Lower leg skin (tissue), 3 donors: ENCODE measurements at regions not wholly inside any gene's neighbourhood (a gene's known extent, or its start where the extent isn't known, plus 50 kb on each side); places are given as distances from the start of the nearest gene placed in this dataset.

ENCODE experiments used
- CTCF ChIP-seq, 3 donors: fragments of 450-650 bp; IDR thresholded peaks; one replicate each; pipeline ENCODE4 v1.5.1; 2016; ENCODE audit warnings: antibody characterized with exemption in 3 of 3, mild to moderate bottlenecking in 3 of 3, moderate library complexity in 2 of 3
- POLR2A ChIP-seq, 2 donors: fragments of 450-650 bp; IDR thresholded peaks; one replicate each; pipeline ENCODE4 v1.6.1; 2016 to 2017; ENCODE audit warnings: antibody characterized with exemption in 2 of 2, mild to moderate bottlenecking in 1 of 2, moderate library complexity in 1 of 2

- no peak for TF ChIP-seq CTCF (IDR thresholded peaks at IDR 0.05)
- no peak for TF ChIP-seq POLR2A (IDR thresholded peaks at IDR 0.05)
These were observed 108.9 kb upstream of the ITGA4 start for GRCh38 chr2:181348107-181348837.
